Retinal pigment epithelial cell (primary cell): ENCODE measurements at regions not wholly inside any gene's neighbourhood (a gene's known extent, or its start where the extent isn't known, plus 50 kb on each side); places are given as distances from the start of the nearest gene placed in this dataset.

Experiments
- DNase-seq: peaks from one replicate; pipeline ENCODE4 v3.0.0-alpha.2; 2010; ENCODE audit warnings: low read depth
- H3K4me3 ChIP-seq: 2 replicates; pipeline ENCODE4 v1.5.1; 2011; ENCODE audit warnings: mild to moderate bottlenecking, low read length, control low read depth, moderate library complexity
- CTCF ChIP-seq: conservative IDR thresholded peaks from 2 replicates; pipeline ENCODE4 v1.5.1; 2011; ENCODE audit warnings: low read depth, low read length, control low read depth, inconsistent platforms

DNA sequence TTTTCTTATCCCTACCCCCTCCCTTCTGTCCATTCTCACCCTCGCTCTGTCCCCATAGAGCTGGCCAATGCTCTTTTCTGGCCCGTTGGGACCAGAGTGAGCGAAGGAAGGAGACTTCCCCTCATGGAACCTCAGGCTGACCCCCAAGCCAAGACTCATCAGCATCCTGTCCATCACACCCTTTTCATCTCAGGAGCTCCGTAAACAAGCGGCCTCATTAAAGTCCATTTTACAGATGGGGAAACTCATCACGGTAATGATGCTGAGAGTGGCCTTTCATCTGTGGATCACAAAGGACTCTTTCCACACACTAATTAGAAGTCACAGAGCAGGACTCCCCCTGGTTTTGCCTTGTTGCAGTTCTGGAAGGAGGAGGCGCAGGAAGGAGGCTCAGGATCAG, 67.4 kb upstream of the SLC34A2 start:
- DNase-seq = no peak
- no peak overlapping the region for H3K4me3 ChIP-seq
- no peak for TF ChIP-seq CTCF

DNA sequence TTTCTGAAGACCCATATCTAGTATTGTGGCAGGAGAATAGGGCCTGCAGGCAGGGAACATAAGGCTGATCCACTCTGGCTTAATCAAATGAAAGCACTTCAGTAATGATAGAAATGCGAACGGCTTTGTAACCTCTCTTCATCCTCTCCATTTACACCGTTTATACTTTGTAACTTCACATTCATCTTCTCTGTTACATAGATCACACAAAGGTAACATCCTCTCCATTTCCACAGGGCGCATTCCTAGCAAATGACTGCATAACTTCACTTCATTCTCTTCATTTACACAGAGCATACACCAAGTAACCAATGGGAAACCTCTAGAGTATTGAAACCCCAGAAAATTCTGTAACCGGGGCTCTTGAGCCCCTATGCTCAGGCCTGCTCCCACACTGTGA, 65.5 kb upstream of the SLC34A2 start:
- no peak overlapping the region for H3K4me3 ChIP-seq
- no peak for DNase-seq
- no peak for TF ChIP-seq CTCF

GRCh38 chr4:25592736-25593135, 62.9 kb upstream of the SLC34A2 start:
- DNase-seq = no peak
- no peak overlapping the region for H3K4me3 ChIP-seq
- TF ChIP-seq CTCF = no peak
